IMR-90 (cell line): ENCODE measurements at regions not wholly inside any gene's neighbourhood (a gene's known extent, or its start where the extent isn't known, plus 50 kb on each side); places are given as distances from the start of the nearest gene placed in this dataset.

Source experiments
- ATAC-seq: fragments of 200-7000 bp; cut with Tn5 transposase; 2 replicates; pipeline ENCODE4 v1.9.1; 2020; ENCODE audit warnings: low read depth, mild to moderate bottlenecking, moderate library complexity
- BruUV-seq: library from RNA; stranded (reverse); fragments of 400-500 nt; replicated peaks from 2 replicates; lab custom pipeline; 2021; lab: Mats Ljungman, UMichigan
- CTCF ChIA-PET: fragments of 300-600 bp; formaldehyde crosslinking; extraction: SDS; loops from one replicate; lab custom pipeline; 2021; ENCODE audit warnings: antibody characterized with exemption; lab: Yijun Ruan, JAX
- POLR2A ChIA-PET: fragments of 300-600 bp; sonication (Branson Sonifier 250); formaldehyde crosslinking; loops from one replicate; lab custom pipeline; 2022; ENCODE audit warnings: antibody characterized with exemption; ENCODE audit not compliant: unreplicated experiment; lab: Charles Lee
- DNase-seq: peaks from one replicate; pipeline ENCODE4 v3.0.0; 2013
- H2AFZ ChIP-seq: replicated peaks from 2 replicates; pipeline ENCODE3; 2013; ENCODE audit warnings: low read length, mild to moderate bottlenecking; ENCODE audit not compliant: poor library complexity
- H2AK5ac ChIP-seq: 2 replicates; pipeline ENCODE4 v1.6.1; 2013; ENCODE audit warnings: low read depth, low read length, inconsistent platforms
- H2AK9ac ChIP-seq: replicated peaks from 2 replicates; pipeline ENCODE3; 2013; ENCODE audit warnings: mild to moderate bottlenecking, low read depth, low read length, moderate library complexity; ENCODE audit not compliant: poor library complexity
- H2BK120ac ChIP-seq: 2 replicates; pipeline ENCODE4 v1.6.1; 2013; ENCODE audit warnings: low read depth, low read length, inconsistent platforms
- H2BK15ac ChIP-seq: 3 replicates; pipeline ENCODE4 v1.6.1; 2013; ENCODE audit warnings: low read depth, low read length, inconsistent platforms
- H2BK20ac ChIP-seq: 2 replicates; pipeline ENCODE4 v1.6.1; 2013; ENCODE audit warnings: low read depth, mild to moderate bottlenecking, inconsistent platforms, low read length, moderate library complexity
- H2BK5ac ChIP-seq: 2 replicates; pipeline ENCODE4 v1.6.1; 2013; ENCODE audit warnings: mild to moderate bottlenecking, low read depth, low read length, inconsistent platforms; ENCODE audit not compliant: poor library complexity, severe bottlenecking
- H3K14ac ChIP-seq: replicated peaks from 2 replicates; pipeline ENCODE4 v1.6.1; 2013; ENCODE audit warnings: low read depth, low read length, inconsistent platforms
- H3K18ac ChIP-seq: 2 replicates; pipeline ENCODE4 v1.6.1; 2013; ENCODE audit warnings: low read depth, low read length, control low read depth
- H3K23ac ChIP-seq: 2 replicates; pipeline ENCODE4 v1.6.1; 2013; ENCODE audit warnings: low read depth, low read length, inconsistent platforms
- H3K27ac ChIP-seq: 2 replicates; pipeline ENCODE4 v1.5.1; 2013; ENCODE audit warnings: mild to moderate bottlenecking, control low read depth, low read length; ENCODE audit not compliant: insufficient read depth
- H3K27me3 ChIP-seq: 2 replicates; pipeline ENCODE4 v1.6.1; 2013; ENCODE audit warnings: low read length; ENCODE audit not compliant: control insufficient read depth, insufficient read depth
- H3K36me3 ChIP-seq: 2 replicates; pipeline ENCODE4 v1.6.1; 2013; ENCODE audit warnings: low read length, mixed read lengths; ENCODE audit not compliant: control insufficient read depth, insufficient read depth
- H3K4ac ChIP-seq: 2 replicates; pipeline ENCODE4 v1.6.1; 2013; ENCODE audit warnings: low read depth, low read length, inconsistent platforms
- H3K4me1 ChIP-seq: 2 replicates; pipeline ENCODE4 v1.6.1; 2013; ENCODE audit warnings: low read length, mixed read lengths; ENCODE audit not compliant: control insufficient read depth, insufficient read depth
- H3K4me2 ChIP-seq: 2 replicates; pipeline ENCODE4 v1.6.1; 2013; ENCODE audit warnings: low read depth, mild to moderate bottlenecking, control low read depth, low read length, moderate library complexity
- H3K4me3 ChIP-seq: 2 replicates; pipeline ENCODE4 v1.5.1; 2013; ENCODE audit warnings: low read depth, mild to moderate bottlenecking, control low read depth, low read length, moderate library complexity; ENCODE audit not compliant: insufficient read depth
- H3K56ac ChIP-seq: 2 replicates; pipeline ENCODE4 v1.6.1; 2013; ENCODE audit warnings: low read length, inconsistent platforms; ENCODE audit not compliant: insufficient read depth; ENCODE audit errors: extremely low read depth
- H3K79me1 ChIP-seq, 2 experiments: 2 replicates each; pipeline ENCODE4 v1.6.1; 2013; ENCODE audit warnings: low read length in 2 of 2, inconsistent platforms in 1 of 2, low read depth in 1 of 2
- H3K9ac ChIP-seq: 2 replicates; pipeline ENCODE4 v1.6.1; 2013; ENCODE audit warnings: low read depth, low read length, control low read depth
- H3K9me1 ChIP-seq: 2 replicates; pipeline ENCODE4 v1.6.1; 2013; ENCODE audit warnings: low read length, inconsistent platforms; ENCODE audit not compliant: insufficient read depth
- H3K9me3 ChIP-seq: 2 replicates; pipeline ENCODE4 v1.6.1; 2013; ENCODE audit warnings: low read length; ENCODE audit not compliant: control insufficient read depth, insufficient read depth
- H4K20me1 ChIP-seq: 2 replicates; pipeline ENCODE4 v1.6.1; 2013; ENCODE audit warnings: low read length, inconsistent platforms; ENCODE audit not compliant: insufficient read depth
- H4K5ac ChIP-seq: 2 replicates; pipeline ENCODE4 v1.6.1; 2013; ENCODE audit warnings: mild to moderate bottlenecking, low read depth, low read length, control low read depth
- H4K8ac ChIP-seq, 2 experiments: 2 replicates each; pipeline ENCODE4 v1.6.1; 2013; ENCODE audit warnings: low read depth in 2 of 2, low read length in 2 of 2, control low read depth in 1 of 2, inconsistent platforms in 1 of 2
- H4K91ac ChIP-seq: 2 replicates; pipeline ENCODE4 v1.6.1; 2013; ENCODE audit warnings: low read depth, low read length, inconsistent platforms; ENCODE audit not compliant: insufficient read depth
- NFE2L2 ChIP-seq: fragments of 150-350 bp; IDR thresholded peaks from 2 replicates; pipeline ENCODE4 v1.6.1; 2016; ENCODE audit warnings: low read depth, mild to moderate bottlenecking, low read length
- RCOR1 ChIP-seq: IDR thresholded peaks from 2 replicates; pipeline ENCODE4 v1.6.1; 2012; ENCODE audit warnings: mild to moderate bottlenecking, low read length, improper control_type of control experiment; ENCODE audit not compliant: insufficient replicate concordance
- RFX5 ChIP-seq: IDR thresholded peaks from 2 replicates; pipeline ENCODE4 v1.8.0; 2012; ENCODE audit warnings: low read depth, mild to moderate bottlenecking, low read length, moderate library complexity
- WGBS, 2 experiments: methylation state at CpG; one replicate each; pipeline versions ENCODE4 v1.1.5 to v1.1.7; 2013; ENCODE audit warnings: missing lambda C conversion rate in 2 of 2; ENCODE audit not compliant: insufficient read length in 1 of 2; ENCODE audit errors: extremely low coverage in 2 of 2; 5-methylcytosine and 5-hydroxymethylcytosine counted together
- dilution Hi-C: fragments of 300-500 bp; cut with HindIII; formaldehyde crosslinking; loops from one replicate; pipeline ENCODE4 v1.14.3; 2018; ENCODE audit warnings: low sequenced_read_pairs; ENCODE audit not compliant: unreplicated experiment
- in situ Hi-C: fragments of 300-500 bp; cut with MboI; formaldehyde crosslinking; loops from 3 replicates; pipeline ENCODE4 v1.14.3; 2019; ENCODE audit warnings: low sequenced_read_pairs, inconsistent platforms, mixed read lengths
- intact Hi-C: fragments of 100-400 bp; cut with micrococcal nuclease; formaldehyde crosslinking; loops from 2 replicates; pipeline ENCODE4 v1.10.0; 2022

DNA sequence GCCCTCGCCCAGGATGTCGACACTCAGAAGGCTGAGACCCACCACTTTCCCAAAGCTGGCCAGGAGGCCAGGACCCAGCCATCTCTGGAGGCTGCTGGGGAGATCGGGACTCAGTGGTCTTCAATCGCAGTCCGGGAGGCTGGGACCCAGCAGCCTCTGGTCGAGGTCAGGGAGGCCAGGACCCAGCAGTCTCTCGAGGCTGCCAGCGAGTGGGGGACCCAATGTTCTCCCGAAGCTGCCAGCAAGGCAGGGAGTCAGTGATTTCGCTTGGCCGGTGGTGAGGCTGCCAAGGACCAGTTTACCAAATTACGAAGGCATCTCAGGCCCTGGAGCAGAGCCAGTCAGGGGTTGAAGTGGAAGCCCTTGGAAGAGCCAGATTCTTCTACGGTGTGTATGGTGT, 181.6 kb downstream of the NAF1 start:
- Histone ChIP-seq H2AK5ac (no peak overlapping the region), H3K14ac (no peak overlapping the region), H2AFZ (no peak overlapping the region), H2BK5ac (no peak overlapping the region), H3K27me3 (no peaks in the 10 kb centered on the region), H3K9ac (no peak overlapping the region), H4K91ac (no peak overlapping the region), H3K4me1 (no peaks in the 10 kb centered on the region), H3K79me1 (no peaks in the 10 kb centered on the region), H3K56ac (no peak overlapping the region), H4K20me1 (no peaks in the 10 kb centered on the region), H3K4me3 (no peak overlapping the region), H3K4ac (no peak overlapping the region), H2BK15ac (no peak overlapping the region), H3K9me3 (peaks cover 14% of the 10 kb centered on the region), H2AK9ac (no peak overlapping the region), H4K8ac (no peak overlapping the region), H3K27ac (no peak overlapping the region), H3K23ac (no peak overlapping the region), H3K9me1 (no peaks in the 10 kb centered on the region), H2BK120ac (no peak overlapping the region), H3K18ac (no peak overlapping the region), H3K36me3 (no peaks in the 10 kb centered on the region), H3K4me2 (no peak overlapping the region), H4K5ac (no peak overlapping the region), H2BK20ac (no peak overlapping the region)
- TF ChIP-seq NFE2L2 (no peak), RFX5 (no peak), RCOR1 (no peak)
- POLR2A ChIA-PET: no interaction called here
- intact Hi-C loops (no loop called here), in situ Hi-C loops (no loop called here), dilution Hi-C loops (no loop called here)
- ATAC-seq (no peak), DNase-seq (no peak)
- WGBS, 2 experiments: 20% methylated on average over 1 of the region's 13 CpGs; no CpG with 5 or more reads in 1 of the 2 experiments
- no TSS peak for BruUV-seq
- CTCF ChIA-PET: no interaction called here
